ENCODE measurements at regions not wholly inside any gene's neighbourhood (a gene's known extent, or its start where the extent isn't known, plus 50 kb on each side); places are given as distances from the start of the nearest gene placed in this dataset.

GRCh38 chr1:113217447-113218208 is 144.6 kb downstream of the LRIG2 start:
- DNase-seq (ENCODE audit: low read depth): no peak
- H3K4me3 ChIP-seq (ENCODE audit: low read length): no peak overlapping the region
- no peak for TF ChIP-seq CTCF (conservative IDR thresholded peaks at IDR 0.05; ENCODE audit: low read depth, low read length)

GRCh38 chr1:113219377-113219776 is 146.4 kb downstream of the LRIG2 start:
- no peak overlapping the region for H3K4me3 ChIP-seq (ENCODE audit: low read length)
- peak; percentile 43 for TF ChIP-seq CTCF (conservative IDR thresholded peaks at IDR 0.05; ENCODE audit: low read depth, low read length)
- DNase-seq (ENCODE audit: low read depth): no peak

- TF ChIP-seq CTCF (conservative IDR thresholded peaks at IDR 0.05; ENCODE audit: low read depth, low read length): no peak
- DNase-seq (ENCODE audit: low read depth): no peak
- H3K4me3 ChIP-seq (ENCODE audit: low read length): no peak overlapping the region
Measured at GRCh38 chr1:113219828-113220227, 146.8 kb downstream of the LRIG2 start.

- DNase-seq (ENCODE audit: low read depth): no peak
- no peak overlapping the region for H3K4me3 ChIP-seq (ENCODE audit: low read length)
- TF ChIP-seq CTCF (conservative IDR thresholded peaks at IDR 0.05; ENCODE audit: low read depth, low read length): no peak
Measured at GRCh38 chr1:113223040-113223439, 150.0 kb downstream of the LRIG2 start.

- TF ChIP-seq CTCF (conservative IDR thresholded peaks at IDR 0.05; ENCODE audit: low read depth, low read length): no peak
- no peak for DNase-seq (ENCODE audit: low read depth)
- H3K4me3 ChIP-seq (ENCODE audit: low read length): no peak overlapping the region
Measured at GRCh38 chr1:113223546-113223945, 150.5 kb downstream of the LRIG2 start.

GRCh38 chr1:113226148-113226547 is 153.2 kb downstream of the LRIG2 start:
- no peak for TF ChIP-seq CTCF (conservative IDR thresholded peaks at IDR 0.05; ENCODE audit: low read depth, low read length)
- no peak overlapping the region for H3K4me3 ChIP-seq (ENCODE audit: low read length)
- no peak for DNase-seq (ENCODE audit: low read depth)

GRCh38 chr1:113231866-113232265 is 158.4 kb upstream of the MAGI3 start:
- TF ChIP-seq CTCF (conservative IDR thresholded peaks at IDR 0.05; ENCODE audit: low read depth, low read length): no peak
- H3K4me3 ChIP-seq (ENCODE audit: low read length): no peak overlapping the region
- no peak for DNase-seq (ENCODE audit: low read depth)

Data from retinal pigment epithelial cell (primary cell).